Panc1 (cell line): ENCODE measurements at regions not wholly inside any gene's neighbourhood (a gene's known extent, or its start where the extent isn't known, plus 50 kb on each side); places are given as distances from the start of the nearest gene placed in this dataset.
A peak's percentile ranks its signal among the peaks of the same experiment; 100 is the strongest.
"Not testable (repeated sequence)": the region's sequence is repeated elsewhere in the genome, so short reads cannot be mapped to it uniquely, and the experiment has no call there.

Experiments used
- ATAC-seq: fragments of 200-7000 bp; cut with Tn5 transposase; 2 replicates; pipeline ENCODE4 v1.9.1; 2020; ENCODE audit warnings: mild to moderate bottlenecking, moderate library complexity
- BruUV-seq: library from RNA; stranded (reverse); fragments of 400-500 nt; replicated peaks from 2 replicates; lab custom pipeline; 2021; lab: Mats Ljungman, UMichigan
- CTCF ChIA-PET: fragments of 300-600 bp; sonication (Branson Sonifier 250); formaldehyde crosslinking; loops from one replicate; lab custom pipeline; 2022; ENCODE audit warnings: antibody characterized with exemption; lab: Charles Lee
- POLR2A ChIA-PET: fragments of 300-600 bp; sonication (Branson Sonifier 250); formaldehyde crosslinking; loops from one replicate; lab custom pipeline; 2022; ENCODE audit warnings: antibody characterized with exemption; lab: Charles Lee
- DNase-seq: peaks from one replicate; pipeline ENCODE4 v3.0.0-alpha.2; 2010; ENCODE audit warnings: low read depth, low spot score
- H3K27ac ChIP-seq: 2 replicates; pipeline ENCODE4 v1.5.1; 2011; ENCODE audit warnings: mild to moderate bottlenecking, low read length, inconsistent platforms
- H3K27me3 ChIP-seq: fragments of 200-500 bp; sonication (Bioruptor generic); 2 replicates; pipeline ENCODE4 v1.6.0; 2014; ENCODE audit warnings: low read length, inconsistent platforms; ENCODE audit not compliant: control insufficient read depth, insufficient read depth
- H3K36me3 ChIP-seq: fragments of 200-500 bp; sonication (Bioruptor generic); 2 replicates; pipeline ENCODE4 v1.5.1; 2014; ENCODE audit warnings: inconsistent platforms, mild to moderate bottlenecking, low read length, moderate library complexity; ENCODE audit not compliant: control insufficient read depth, insufficient read depth
- H3K4me1 ChIP-seq: 2 replicates; pipeline ENCODE4 v1.5.1; 2011; ENCODE audit warnings: inconsistent platforms, mild to moderate bottlenecking, low read length, moderate library complexity; ENCODE audit not compliant: control insufficient read depth, insufficient read depth
- H3K4me3 ChIP-seq, 2 experiments: 2 replicates each; pipeline ENCODE4 v1.5.1; 2011 to 2012; ENCODE audit warnings: low read depth in 2 of 2, low read length in 2 of 2, mild to moderate bottlenecking in 2 of 2, inconsistent platforms in 1 of 2, moderate library complexity in 1 of 2
- H3K9me3 ChIP-seq: fragments of 200-500 bp; sonication (Bioruptor generic); 2 replicates; pipeline ENCODE4 v1.5.1; 2014; ENCODE audit warnings: low read depth, mild to moderate bottlenecking, inconsistent platforms, low read length, moderate library complexity; ENCODE audit not compliant: control insufficient read depth, insufficient read depth
- CTCF ChIP-seq: fragments of 450-650 bp; IDR thresholded peaks from 2 replicates; pipeline ENCODE4 v1.5.1; 2017; ENCODE audit warnings: mild to moderate bottlenecking
- POLR2AphosphoS5 ChIP-seq: IDR thresholded peaks from 2 replicates; pipeline ENCODE4 v1.6.1; 2012; ENCODE audit warnings: mild to moderate bottlenecking, low read depth, low read length, moderate library complexity
- REST ChIP-seq, 2 experiments: IDR thresholded peaks; 2 replicates each; pipeline ENCODE4 v1.6.1; 2011 to 2012; ENCODE audit warnings: low read depth in 2 of 2, control low read depth in 1 of 2, low read length in 1 of 2, mild to moderate bottlenecking in 1 of 2, moderate library complexity in 1 of 2; ENCODE audit not compliant: insufficient read depth in 1 of 2
- SIN3A ChIP-seq: IDR thresholded peaks from 2 replicates; pipeline ENCODE4 v1.6.1; 2012; ENCODE audit warnings: low read depth, mild to moderate bottlenecking, low read length, moderate library complexity, borderline replicate concordance; ENCODE audit not compliant: insufficient read depth
- TCF7L2 ChIP-seq: IDR thresholded peaks from 2 replicates; pipeline ENCODE4 v1.6.1; 2011; ENCODE audit warnings: mild to moderate bottlenecking, low read depth, low read length, inconsistent platforms
- in situ Hi-C: cut with HindIII; loops from 2 replicates; pipeline ENCODE4 v1.10.0; 2016; ENCODE audit warnings: low sequenced_read_pairs, low pct_unique_long_range_greater_than_20kb
- intact Hi-C: fragments of 100-400 bp; cut with micrococcal nuclease; formaldehyde crosslinking; loops from one replicate; pipeline ENCODE4 v1.10.0; 2022; ENCODE audit not compliant: unreplicated experiment

GRCh38 chr10:46097576-46098317 is 51.7 kb upstream of the MSMB start:
- Histone ChIP-seq H3K9me3 (no peaks in the 10 kb centered on the region), H3K27ac (no peak overlapping the region), H3K4me1 (no peaks in the 10 kb centered on the region), H3K27me3 (no peaks in the 10 kb centered on the region), H3K4me3 (no peak overlapping the region), H3K36me3 (no peaks in the 10 kb centered on the region)
- in situ Hi-C loops (no loop called here), intact Hi-C loops (no loop called here)
- TF ChIP-seq SIN3A: no peak
- TF ChIP-seq TCF7L2: no peak
- TF ChIP-seq CTCF: no peak
- no peak for TF ChIP-seq POLR2AphosphoS5
- TF ChIP-seq REST (IDR thresholded peaks at IDR 0.05; ENCODE audit: insufficient read depth in 1 of 2, low read depth in 2 of 2, low read length in 1 of 2): no peak
- ChIA-PET POLR2A (no interaction called here), CTCF (no interaction called here)
- BruUV-seq: no TSS peak
- no peak for DNase-seq
- ATAC-seq: 0 out of 2 replicates have a peak, but pooled peaks have one; percentile 23

- no TSS peak for BruUV-seq
- Histone ChIP-seq H3K27me3 (no peaks in the 10 kb centered on the region), H3K4me1 (no peaks in the 10 kb centered on the region), H3K4me3 (no peak overlapping the region), H3K27ac (no peak overlapping the region), H3K9me3 (no peaks in the 10 kb centered on the region), H3K36me3 (no peaks in the 10 kb centered on the region)
- TF ChIP-seq POLR2AphosphoS5 (no peak), REST (IDR thresholded peaks at IDR 0.05; ENCODE audit: insufficient read depth in 1 of 2, low read depth in 2 of 2, low read length in 1 of 2) (no peak), SIN3A (no peak), TCF7L2 (no peak), CTCF (no peak)
- DNase-seq: no peak
- ATAC-seq: no peak
- CTCF ChIA-PET: no interaction called here
- POLR2A ChIA-PET: no interaction called here
- in situ Hi-C loops (no loop called here), intact Hi-C loops (no loop called here)
These were observed 52.3 kb upstream of the MSMB start for GRCh38 chr10:46098386-46098785.

- intact Hi-C loops, DNase-seq, POLR2A ChIA-PET: not testable (repeated sequence)
These were observed 52.9 kb upstream of the MSMB start for GRCh38 chr10:46098925-46099324.

More at GRCh38 chr10:46098925-46099324, 52.9 kb upstream of the MSMB start:
- in situ Hi-C loops, H3K36me3 ChIP-seq, CTCF ChIA-PET, H3K27me3 ChIP-seq, H3K27ac ChIP-seq, H3K4me3 ChIP-seq, BruUV-seq, H3K4me1 ChIP-seq, ATAC-seq, H3K9me3 ChIP-seq: not testable (repeated sequence)
